GM18499 (cell line): ENCODE measurements at regions not wholly inside any gene's neighbourhood (a gene's known extent, or its start where the extent isn't known, plus 50 kb on each side); places are given as distances from the start of the nearest gene placed in this dataset.
"Not testable (repeated sequence)": the region's sequence is repeated elsewhere in the genome, so short reads cannot be mapped to it uniquely, and the experiment has no call there.

Experiments used
- ATAC-seq: cut with Tn5 transposase; IDR thresholded peaks from one replicate; pipeline ENCODE4 v1.9.1; 2021; ENCODE audit warnings: moderate number of reproducible peaks; ENCODE audit not compliant: insufficient read depth, unreplicated experiment

GRCh38 chr21:35559829-35560225, 500.5 kb downstream of the SETD4 start:
- ATAC-seq = no peak

GRCh38 chr21:35559128-35559828, 501.0 kb downstream of the SETD4 start:
- no peak for ATAC-seq

GRCh38 chr21:35556536-35556935, 503.8 kb downstream of the SETD4 start:
- no peak for ATAC-seq

- ATAC-seq = not testable (repeated sequence)
Observed at GRCh38 chr21:35552483-35552882, 503.4 kb upstream of the RUNX1 start.

GRCh38 chr21:35548904-35549615, 500.0 kb upstream of the RUNX1 start:
- ATAC-seq = no peak

GRCh38 chr21:35547946-35548774, 499.1 kb upstream of the RUNX1 start:
- no peak for ATAC-seq

GRCh38 chr21:35543746-35544145, 494.6 kb upstream of the RUNX1 start:
- ATAC-seq = no peak

- no peak for ATAC-seq
Observed at GRCh38 chr21:35540950-35541638, 492.0 kb upstream of the RUNX1 start.

GRCh38 chr21:35538386-35538785, 489.3 kb upstream of the RUNX1 start:
- no peak for ATAC-seq

- no peak for ATAC-seq
Observed at GRCh38 chr21:35537604-35538003, 488.5 kb upstream of the RUNX1 start.

GRCh38 chr21:35533893-35534292, 484.8 kb upstream of the RUNX1 start:
- ATAC-seq = no peak

GRCh38 chr21:35530766-35531165, 481.7 kb upstream of the RUNX1 start:
- no peak for ATAC-seq

GRCh38 chr21:35529171-35529863, 480.2 kb upstream of the RUNX1 start:
- no peak for ATAC-seq

GRCh38 chr21:35528116-35529042, 479.3 kb upstream of the RUNX1 start:
- ATAC-seq = no peak

- no peak for ATAC-seq
Observed at GRCh38 chr21:35527358-35527757, 478.3 kb upstream of the RUNX1 start.

- no peak for ATAC-seq
Observed at GRCh38 chr21:35525443-35525842, 476.3 kb upstream of the RUNX1 start.

GRCh38 chr21:35521852-35522505, 472.9 kb upstream of the RUNX1 start:
- ATAC-seq = no peak

- no peak for ATAC-seq
Observed at GRCh38 chr21:35521293-35521692, 472.2 kb upstream of the RUNX1 start.
